ENCODE measurements at regions not wholly inside any gene's neighbourhood (a gene's known extent, or its start where the extent isn't known, plus 50 kb on each side); places are given as distances from the start of the nearest gene placed in this dataset.

DNA sequence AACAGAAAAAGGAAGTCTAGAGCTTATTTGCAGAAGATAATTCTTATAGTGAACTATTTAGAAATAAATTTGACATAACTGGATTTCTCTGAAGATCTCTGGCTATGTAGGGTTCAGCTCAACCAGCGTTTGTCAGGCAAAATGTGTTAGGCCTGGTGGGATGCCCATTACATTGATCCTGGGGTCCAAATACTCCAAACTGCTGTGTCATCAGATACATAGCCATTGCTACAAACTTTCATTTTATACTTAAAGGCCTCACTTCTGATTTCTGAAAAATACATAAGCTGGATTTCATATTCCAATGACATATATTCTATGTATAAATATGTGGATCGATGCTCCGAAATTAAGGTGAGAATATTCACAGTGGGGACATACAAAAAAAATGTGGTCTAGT lies 1958.9 kb upstream of the TENM3 start:
- TF ChIP-seq CTCF (conservative IDR thresholded peaks at IDR 0.05) (no peak), ZFX (IDR thresholded peaks at IDR 0.05) (no peak)

Measured in C4-2B (cell line).